ENCODE measurements at regions not wholly inside any gene's neighbourhood (a gene's known extent, or its start where the extent isn't known, plus 50 kb on each side); places are given as distances from the start of the nearest gene placed in this dataset.

- no peak for DNase-seq (ENCODE audit: low read depth)
These were observed 52.4 kb upstream of the WDR26 start for GRCh38 chr1:224486801-224487583.

GRCh38 chr1:224488806-224489499 is 54.4 kb upstream of the WDR26 start:
- no peak for DNase-seq (ENCODE audit: low read depth)

GRCh38 chr1:224489534-224490365 is 55.2 kb upstream of the WDR26 start:
- DNase-seq (ENCODE audit: low read depth): no peak

GRCh38 chr1:224490549-224491537 is 56.2 kb upstream of the WDR26 start:
- DNase-seq (ENCODE audit: low read depth): no peak

GRCh38 chr1:224492015-224492414 is 57.4 kb upstream of the WDR26 start:
- DNase-seq (ENCODE audit: low read depth): no peak

GRCh38 chr1:224492632-224493031 is 58.0 kb upstream of the WDR26 start:
- DNase-seq (ENCODE audit: low read depth): no peak

GRCh38 chr1:224493269-224493668 is 58.7 kb upstream of the WDR26 start:
- no peak for DNase-seq (ENCODE audit: low read depth)

GRCh38 chr1:224494343-224494742 is 59.7 kb upstream of the WDR26 start:
- no peak for DNase-seq (ENCODE audit: low read depth)

GRCh38 chr1:224495866-224496265 is 61.3 kb upstream of the WDR26 start:
- no peak for DNase-seq (ENCODE audit: low read depth)

- no peak for DNase-seq (ENCODE audit: low read depth)
These were observed 62.2 kb upstream of the WDR26 start for GRCh38 chr1:224496826-224497225.

- DNase-seq (ENCODE audit: low read depth): no peak
These were observed 63.3 kb upstream of the WDR26 start for GRCh38 chr1:224497714-224498573.

- no peak for DNase-seq (ENCODE audit: low read depth)
These were observed 64.1 kb upstream of the WDR26 start for GRCh38 chr1:224498574-224499170.

GRCh38 chr1:224499204-224499603 is 64.6 kb upstream of the WDR26 start:
- DNase-seq (ENCODE audit: low read depth): no peak

GRCh38 chr1:224500796-224501195 is 66.2 kb upstream of the WDR26 start:
- peak; percentile 88 for DNase-seq (ENCODE audit: low read depth)

- DNase-seq (ENCODE audit: low read depth): no peak
These were observed 67.2 kb upstream of the WDR26 start for GRCh38 chr1:224501836-224502235.

GRCh38 chr1:224502459-224503160 is 68.0 kb upstream of the WDR26 start:
- no peak for DNase-seq (ENCODE audit: low read depth)

GRCh38 chr1:224503161-224504118 is 68.8 kb upstream of the WDR26 start:
- DNase-seq (ENCODE audit: low read depth): peak; percentile 99

Data from CMK (cell line).